SK-N-SH (cell line): ENCODE measurements at regions not wholly inside any gene's neighbourhood (a gene's known extent, or its start where the extent isn't known, plus 50 kb on each side); places are given as distances from the start of the nearest gene placed in this dataset.

Experiments
- CTCF ChIA-PET: fragments of 300-600, 350-600 bp; formaldehyde crosslinking; extraction: SDS; loops from one replicate; lab custom pipeline; 2021; lab: Yijun Ruan, JAX
- POLR2A ChIA-PET: fragments of 350-600 bp; sonication (Branson Sonifier 250); formaldehyde crosslinking; extraction: SDS; loops from one replicate; lab custom pipeline; 2020; ENCODE audit warnings: antibody characterized with exemption, inconsistent platforms; lab: Yijun Ruan, JAX
- DNase-seq: peaks from one replicate; pipeline ENCODE4 v3.0.0; 2012
- H2AFZ ChIP-seq: fragments of 200-600 bp; sonication (generic); 2 replicates; pipeline ENCODE4 v1.8.1; 2016; ENCODE audit warnings: antibody characterized with exemption, mild to moderate bottlenecking, low read depth
- H3F3A ChIP-seq: fragments of 200-600 bp; sonication (generic); replicated peaks from 2 replicates; pipeline ENCODE3; 2016; ENCODE audit warnings: antibody characterized with exemption, mild to moderate bottlenecking; ENCODE audit not compliant: insufficient read depth
- H3K27ac ChIP-seq, 2 experiments: fragments of 200-500 bp in 1 of 2; fragments of 200-600 bp in 1 of 2; sonication (Bioruptor generic) in 1 of 2; sonication (generic), shearing (Covaris generic) in 1 of 2; 2 replicates each; pipeline versions ENCODE4 v1.5.1 to v1.6.1; 2014 to 2016; ENCODE audit warnings: low read depth in 2 of 2, inconsistent platforms in 1 of 2, low read length in 1 of 2, mild to moderate bottlenecking in 1 of 2, mixed read lengths in 1 of 2
- H3K27me3 ChIP-seq: fragments of 200-600 bp; sonication (generic), shearing (Covaris generic); 2 replicates; pipeline ENCODE4 v1.6.1; 2016; ENCODE audit warnings: mixed run types; ENCODE audit not compliant: insufficient read depth
- H3K36me3 ChIP-seq, 2 experiments: fragments of 200-500 bp in 1 of 2; fragments of 200-600 bp in 1 of 2; sonication (Bioruptor generic) in 1 of 2; sonication (generic) in 1 of 2; replicated peaks in 1 of 2; 2 replicates each; pipeline versions ENCODE3 to v1.5.1; 2014 to 2016; ENCODE audit warnings: low read length in 1 of 2, mild to moderate bottlenecking in 1 of 2; ENCODE audit not compliant: insufficient read depth in 2 of 2, control insufficient read depth in 1 of 2
- H3K4me1 ChIP-seq, 2 experiments: fragments of 200-500 bp in 1 of 2; fragments of 200-600 bp in 1 of 2; sonication (Bioruptor generic) in 1 of 2; sonication (generic), shearing (Covaris generic) in 1 of 2; 2 replicates each; pipeline versions ENCODE4 v1.5.1 to v1.6.1; 2014 to 2016; ENCODE audit warnings: low read depth in 1 of 2, low read length in 1 of 2, mixed run types in 1 of 2; ENCODE audit not compliant: insufficient read depth in 2 of 2, control insufficient read depth in 1 of 2
- H3K4me2 ChIP-seq: fragments of 200-600 bp; sonication (generic), shearing (Covaris generic); 2 replicates; pipeline ENCODE4 v1.6.1; 2017; ENCODE audit warnings: mixed run types
- H3K4me3 ChIP-seq, 2 experiments: fragments of 200-500 bp in 1 of 2; fragments of 200-600 bp in 1 of 2; sonication (Bioruptor generic) in 1 of 2; sonication (generic), shearing (Covaris generic) in 1 of 2; 2 replicates each; pipeline versions ENCODE4 v1.5.1 to v1.8.1; 2014 to 2016; ENCODE audit warnings: low read depth in 2 of 2, inconsistent platforms in 1 of 2, low read length in 1 of 2, mild to moderate bottlenecking in 1 of 2, mixed read lengths in 1 of 2, moderate library complexity in 1 of 2
- H3K79me2 ChIP-seq: fragments of 200-600 bp; sonication (generic); 2 replicates; pipeline ENCODE4 v1.8.1; 2017; ENCODE audit warnings: mild to moderate bottlenecking; ENCODE audit not compliant: insufficient read depth
- H3K9ac ChIP-seq: fragments of 200-600 bp; sonication (generic); 2 replicates; pipeline ENCODE4 v1.6.1; 2017; ENCODE audit warnings: mixed run types
- H3K9me2 ChIP-seq: fragments of 200-600 bp; sonication (generic); 2 replicates; pipeline ENCODE4 v1.6.1; 2017; ENCODE audit warnings: mixed run types
- H3K9me3 ChIP-seq: fragments of 200-600 bp; sonication (generic); 2 replicates; pipeline ENCODE4 v1.6.1; 2017; ENCODE audit warnings: mixed run types, mild to moderate bottlenecking, moderate library complexity
- H4K20me1 ChIP-seq: fragments of 200-600 bp; sonication (generic); 2 replicates; pipeline ENCODE4 v1.6.1; 2017; ENCODE audit warnings: mild to moderate bottlenecking, mixed run types; ENCODE audit not compliant: insufficient read depth
- ELF1 ChIP-seq: IDR thresholded peaks from 2 replicates; pipeline ENCODE4 v1.4.0; 2012
- EP300 ChIP-seq, 2 experiments: IDR thresholded peaks; 2 replicates each; pipeline versions ENCODE4 v1.4.0 to v1.6.1; 2012; ENCODE audit warnings: borderline replicate concordance in 1 of 2, low read depth in 1 of 2, low read length in 1 of 2
- IRF3 ChIP-seq: fragments of 150-350 bp; IDR thresholded peaks from 2 replicates; pipeline ENCODE4 v1.6.1; 2016; ENCODE audit warnings: mild to moderate bottlenecking, low read depth, low read length
- MEF2A ChIP-seq: IDR thresholded peaks from 2 replicates; pipeline ENCODE4 v1.4.0; 2012; ENCODE audit warnings: low read depth, borderline replicate concordance
- NFIC ChIP-seq: IDR thresholded peaks from 2 replicates; pipeline ENCODE4 v1.4.0; 2012; ENCODE audit warnings: borderline replicate concordance
- PBX3 ChIP-seq: IDR thresholded peaks from 2 replicates; pipeline ENCODE4; 2012
- RCOR1 ChIP-seq: fragments of 150-350 bp; IDR thresholded peaks from 2 replicates; pipeline ENCODE4 v1.6.1; 2017; ENCODE audit warnings: antibody characterized with exemption, low read length
- REST ChIP-seq: IDR thresholded peaks from 2 replicates; pipeline ENCODE4 v1.6.1; 2012; ENCODE audit warnings: mild to moderate bottlenecking, low read depth, low read length, moderate library complexity
- RXRA ChIP-seq: IDR thresholded peaks from 2 replicates; pipeline ENCODE4 v1.4.0; 2012; ENCODE audit warnings: low read depth, mild to moderate bottlenecking, borderline replicate concordance
- WGBS: methylation state at CpG from one replicate; pipeline ENCODE4 v1.1.6; 2017; ENCODE audit warnings: low lambda C conversion rate; 5-methylcytosine and 5-hydroxymethylcytosine counted together

- DNase-seq, result no peak
- ChIA-PET CTCF (interaction anchor here (0.8 kb wide), 1 partner anchor 17 kb away, joined by 4 read pairs; no protein-coding TSS in a partner anchor), POLR2A (no interaction called here)
- Histone ChIP-seq H4K20me1 (no peaks in the 10 kb centered on the region), H3K27ac (peak overlapping the region in 1 of 2 experiments; percentile 10; a peak in 1 of 4 replicates), H3K4me2 (peak overlapping the region; percentile 4; the same call in 1 of the 2 replicates), H3K27me3 (no peaks in the 10 kb centered on the region), H3F3A (peaks cover 7% of the 10 kb centered on the region), H3K4me1 (no peaks in the 10 kb centered on the region; a peak in 3 of 4 replicates), H3K79me2 (no peaks in the 10 kb centered on the region), H3K36me3 (no peaks in the 10 kb centered on the region), H3K9ac (no peak overlapping the region), H3K9me3 (no peaks in the 10 kb centered on the region), H2AFZ (0 out of 2 replicates have a peak overlapping the region, but pooled peaks have one; percentile 31), H3K9me2 (no peaks in the 10 kb centered on the region), H3K4me3 (no peak overlapping the region)
- WGBS, result 13% methylated on average over 1 of the region's 1 CpG
- peak; percentile 33; the same call in 1 of the 2 replicates for TF ChIP-seq RXRA
- TF ChIP-seq NFIC, result peak; percentile 50
- TF ChIP-seq MEF2A, result no peak
- TF ChIP-seq REST, result no peak
Observed at GRCh38 chr10:108561649-108562048, 1361.7 kb downstream of the XPNPEP1 start.

GRCh38 chr10:108560488-108560887 lies 1362.8 kb downstream of the XPNPEP1 start:
- Histone ChIP-seq H3K4me3 (no peak overlapping the region), H2AFZ (no peak overlapping the region), H3K9ac (no peak overlapping the region), H3K36me3 (no peaks in the 10 kb centered on the region), H3K4me2 (peak overlapping the region; percentile 34; the same call in 1 of the 2 replicates), H3K9me3 (no peaks in the 10 kb centered on the region), H3K4me1 (no peaks in the 10 kb centered on the region; a peak in 3 of 4 replicates), H3F3A (peaks cover 7% of the 10 kb centered on the region), H4K20me1 (no peaks in the 10 kb centered on the region), H3K27me3 (no peaks in the 10 kb centered on the region), H3K79me2 (no peaks in the 10 kb centered on the region), H3K27ac (peak overlapping the region; percentile 53 to 54; a peak in 2 of 4 replicates), H3K9me2 (no peaks in the 10 kb centered on the region)
- POLR2A ChIA-PET, result no interaction called here
- DNase-seq, result no peak
- peak; percentile 33; the same call in 1 of the 2 replicates for TF ChIP-seq RCOR1
- TF ChIP-seq IRF3, result no peak
- peak; percentile 48; the same call in 1 of the 2 replicates for TF ChIP-seq PBX3
- TF ChIP-seq ELF1, result no peak
- peak in 1 of 2 experiments; percentile 49; a peak in 1 of 4 replicates for TF ChIP-seq EP300 (IDR thresholded peaks at IDR 0.05; ENCODE audit: borderline replicate concordance in 1 of 2, low read depth in 1 of 2, low read length in 1 of 2)
- CTCF ChIA-PET, result no interaction called here
